ENCODE measurements at regions not wholly inside any gene's neighbourhood (a gene's known extent, or its start where the extent isn't known, plus 50 kb on each side); places are given as distances from the start of the nearest gene placed in this dataset.

- no peak overlapping the region for H3K27ac ChIP-seq (ENCODE audit: low read depth in 1 of 2, low read length in 2 of 2)
- TF ChIP-seq JUND (IDR thresholded peaks at IDR 0.05) (no peak), REST (IDR thresholded peaks at IDR 0.05) (no peak), SP1 (IDR thresholded peaks at IDR 0.05) (no peak), TAF1 (conservative IDR thresholded peaks at IDR 0.05) (no peak), HNF4A (conservative IDR thresholded peaks at IDR 0.05) (no peak), CTCF (IDR thresholded peaks at IDR 0.05; ENCODE audit: low read depth, low read length, missing input control) (no peak), GABPA (IDR thresholded peaks at IDR 0.05 in 1 of 2, conservative IDR thresholded peaks at IDR 0.05 in 1 of 2) (no peak)
- 77% methylated on average over 9 of the region's 9 CpGs for WGBS
- H3K9ac ChIP-seq (ENCODE audit: low read depth in 1 of 2, low read length in 2 of 2), result no peak overlapping the region
- peaks cover 0 to 2% (median 0%) of the 10 kb centered on the region in 4 donors for H3K27me3 ChIP-seq (ENCODE audit: control insufficient read depth in 4 of 4, insufficient read depth in 4 of 4, low read length in 3 of 4)
- H3K36me3 ChIP-seq (ENCODE audit: control insufficient read depth in 4 of 4, insufficient read depth in 3 of 4, low read depth in 1 of 4, low read length in 3 of 4), result no peaks in the 10 kb centered on the region
- no peaks in the 10 kb centered on the region for H3K4me1 ChIP-seq (ENCODE audit: control insufficient read depth in 4 of 4, insufficient read depth in 4 of 4, low read length in 3 of 4)
- H3K4me3 ChIP-seq (ENCODE audit: low read depth in 1 of 3, low read length in 3 of 3), result no peak overlapping the region
- DNase-seq (ENCODE audit: low spot score), result no peak
- H3K9me3 ChIP-seq (ENCODE audit: control insufficient read depth in 4 of 4, low read length in 3 of 4), result peaks cover 2 to 11% (median 5%) of the 10 kb centered on the region in 4 donors
Measured at GRCh38 chr2:7437716-7438632, 520.8 kb downstream of the RNF144A start.

- H3K36me3 ChIP-seq (ENCODE audit: control insufficient read depth in 4 of 4, insufficient read depth in 3 of 4, low read depth in 1 of 4, low read length in 3 of 4), result no peaks in the 10 kb centered on the region
- no peak for TF ChIP-seq RXRA (IDR thresholded peaks at IDR 0.05)
- no peak for TF ChIP-seq FOXA2 (IDR thresholded peaks at IDR 0.05)
- no peak for TF ChIP-seq ATF3 (IDR thresholded peaks at IDR 0.05)
- TF ChIP-seq RAD21 (IDR thresholded peaks at IDR 0.05), result no peak
- H3K4me3 ChIP-seq (ENCODE audit: low read depth in 1 of 3, low read length in 3 of 3), result no peak overlapping the region
- H3K27ac ChIP-seq (ENCODE audit: low read depth in 1 of 2, low read length in 2 of 2), result no peak overlapping the region
- H3K27me3 ChIP-seq (ENCODE audit: control insufficient read depth in 4 of 4, insufficient read depth in 4 of 4, low read length in 3 of 4), result peaks cover 0 to 2% (median 0%) of the 10 kb centered on the region in 4 donors
- H3K4me1 ChIP-seq (ENCODE audit: control insufficient read depth in 4 of 4, insufficient read depth in 4 of 4, low read length in 3 of 4), result no peaks in the 10 kb centered on the region
- DNase-seq (ENCODE audit: low spot score), result no peak
- H3K9ac ChIP-seq (ENCODE audit: low read depth in 1 of 2, low read length in 2 of 2), result no peak overlapping the region
- peaks cover under 1 to 5% (median 4%) of the 10 kb centered on the region in 4 donors for H3K9me3 ChIP-seq (ENCODE audit: control insufficient read depth in 4 of 4, low read length in 3 of 4)
- WGBS, result 83% methylated on average over 1 of the region's 1 CpG
Measured at GRCh38 chr2:7438855-7439254, 521.6 kb downstream of the RNF144A start.
